OCI-LY7 (cell line): ENCODE measurements at regions not wholly inside any gene's neighbourhood (a gene's known extent, or its start where the extent isn't known, plus 50 kb on each side); places are given as distances from the start of the nearest gene placed in this dataset.

Experiments used
- BruUV-seq: library from RNA; stranded (reverse); fragments of 400-500 nt; replicated peaks from 2 replicates; lab custom pipeline; 2021; lab: Mats Ljungman, UMichigan
- CTCF ChIA-PET: fragments of 300-600 bp; sonication (Branson Sonifier 250); formaldehyde crosslinking; loops from one replicate; lab custom pipeline; 2022; ENCODE audit warnings: antibody characterized with exemption; ENCODE audit not compliant: unreplicated experiment; lab: Charles Lee
- POLR2A ChIA-PET: fragments of 300-600 bp; sonication (Branson Sonifier 250); formaldehyde crosslinking; loops from one replicate; lab custom pipeline; 2022; ENCODE audit warnings: antibody characterized with exemption; lab: Charles Lee
- DNase-seq: peaks from one replicate; pipeline ENCODE4 v3.0.0-alpha.2; 2015; ENCODE audit warnings: low spot score
- H2AFZ ChIP-seq: fragments of 200-600 bp; sonication (generic), shearing (Covaris generic); 2 replicates; pipeline ENCODE4 v1.6.1; 2014; ENCODE audit warnings: mild to moderate bottlenecking, antibody characterized with exemption, low read length, moderate library complexity
- H3K27ac ChIP-seq: fragments of 200-600 bp; sonication (generic); 2 replicates; pipeline ENCODE4 v1.5.1; 2014; ENCODE audit warnings: mixed run types, low read depth, mild to moderate bottlenecking, moderate library complexity, low read length, inconsistent platforms; ENCODE audit not compliant: poor library complexity, severe bottlenecking
- H3K36me3 ChIP-seq: fragments of 200-600 bp; sonication (generic); 2 replicates; pipeline ENCODE4 v1.6.1; 2014; ENCODE audit warnings: mild to moderate bottlenecking, antibody characterized with exemption, low read length, moderate library complexity, mixed read lengths; ENCODE audit not compliant: insufficient read depth
- H3K4me1 ChIP-seq: fragments of 200-600 bp; sonication (generic); 2 replicates; pipeline ENCODE4 v1.5.1; 2014; ENCODE audit warnings: mild to moderate bottlenecking, low read length; ENCODE audit not compliant: insufficient read depth, poor library complexity, severe bottlenecking
- H3K4me2 ChIP-seq: fragments of 200-600 bp; sonication (generic); 2 replicates; pipeline ENCODE4 v1.6.1; 2014; ENCODE audit warnings: mild to moderate bottlenecking, low read length
- H3K4me3 ChIP-seq: fragments of 200-600 bp; sonication (generic); 2 replicates; pipeline ENCODE4 v1.5.1; 2014; ENCODE audit warnings: mild to moderate bottlenecking, low read depth, low read length; ENCODE audit not compliant: poor library complexity, severe bottlenecking
- H3K79me2 ChIP-seq: fragments of 200-600 bp; sonication (generic); 2 replicates; pipeline ENCODE4 v1.6.1; 2016; ENCODE audit warnings: low read depth, mild to moderate bottlenecking, low read length, moderate library complexity, mixed read lengths; ENCODE audit not compliant: insufficient read depth
- H3K9me2 ChIP-seq: fragments of 200-600 bp; sonication (generic); 2 replicates; pipeline ENCODE4 v1.6.1; 2016; ENCODE audit warnings: mild to moderate bottlenecking, low read length, mixed read lengths; ENCODE audit not compliant: insufficient read depth
- H3K9me3 ChIP-seq: fragments of 200-600 bp; sonication (generic); 2 replicates; pipeline ENCODE4 v1.6.1; 2014; ENCODE audit warnings: mild to moderate bottlenecking, mixed run types, low read length, mixed read lengths
- H4K20me1 ChIP-seq: fragments of 200-600 bp; sonication (generic); 2 replicates; pipeline ENCODE4 v1.6.1; 2014; ENCODE audit warnings: mild to moderate bottlenecking, antibody characterized with exemption, low read length, moderate library complexity, mixed read lengths; ENCODE audit not compliant: insufficient read depth
- CTCF ChIP-seq: fragments of 200-600 bp; sonication (generic); conservative IDR thresholded peaks from 2 replicates; pipeline ENCODE4 v1.5.1; 2014; ENCODE audit warnings: mild to moderate bottlenecking, antibody characterized with exemption, low read length, moderate library complexity, mixed read lengths
- EZH2phosphoT487 ChIP-seq: fragments of 200-600 bp; sonication (generic); IDR thresholded peaks from 2 replicates; pipeline ENCODE4 v1.6.1; 2018; ENCODE audit warnings: low read depth, borderline replicate concordance, mild to moderate bottlenecking, mixed run types, antibody characterized with exemption, low read length, moderate library complexity, mixed read lengths
- intact Hi-C: fragments of 100-400 bp; cut with micrococcal nuclease; formaldehyde crosslinking; loops from one replicate; pipeline ENCODE4 v1.10.0; 2022; ENCODE audit not compliant: unreplicated experiment

DNA sequence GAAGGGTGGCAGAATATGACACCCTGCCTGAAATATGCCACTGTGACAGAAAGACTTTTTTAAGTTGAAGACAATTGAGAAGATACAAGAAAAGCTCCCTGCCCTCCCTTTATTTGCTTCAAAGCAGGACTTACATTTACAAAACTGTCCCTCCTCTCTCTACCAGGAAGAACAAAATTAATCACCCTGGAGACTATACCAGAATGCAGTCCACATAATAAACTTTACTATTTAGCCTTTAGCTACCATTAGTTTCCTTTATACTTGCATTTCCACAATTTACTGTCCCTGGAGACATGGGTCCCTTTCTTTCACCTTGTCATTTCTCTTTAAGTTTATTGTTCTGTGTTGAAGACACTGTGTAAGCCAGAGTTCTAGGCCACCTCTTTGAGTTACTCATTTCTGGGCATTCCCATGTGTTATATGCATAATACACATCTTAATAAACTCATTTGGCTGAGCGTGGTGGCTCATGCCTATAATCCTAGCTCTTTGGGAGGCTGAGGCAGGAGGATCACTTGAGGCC is 238.8 kb downstream of the RFC3 start:
- H3K9me3 ChIP-seq: no peaks in the 10 kb centered on the region
- no peaks in the 10 kb centered on the region for H4K20me1 ChIP-seq
- DNase-seq: no peak
- no peaks in the 10 kb centered on the region for H3K36me3 ChIP-seq
- no peaks in the 10 kb centered on the region for H3K9me2 ChIP-seq
- ChIA-PET CTCF (no interaction called here), POLR2A (interaction anchor here (0.6 to 1.7 kb wide), 9 partner anchors 13 to 932 kb away, joined by 3 to 11 read pairs (median 3); no protein-coding TSS in a partner anchor)
- no peak overlapping the region for H3K4me3 ChIP-seq
- intact Hi-C loops: no loop called here
- H2AFZ ChIP-seq: no peak overlapping the region
- TF ChIP-seq CTCF (no peak), EZH2phosphoT487 (no peak)
- BruUV-seq: no TSS peak
- H3K4me1 ChIP-seq: peaks cover 7% of the 10 kb centered on the region
- no peak overlapping the region for H3K4me2 ChIP-seq
- H3K79me2 ChIP-seq: no peaks in the 10 kb centered on the region
- H3K27ac ChIP-seq: no peak overlapping the region

GRCh38 chr13:34064456-34065205 is 246.7 kb downstream of the RFC3 start:
- no peaks in the 10 kb centered on the region for H4K20me1 ChIP-seq
- no peak overlapping the region for H2AFZ ChIP-seq
- H3K79me2 ChIP-seq: no peaks in the 10 kb centered on the region
- no peak overlapping the region for H3K4me2 ChIP-seq
- no peaks in the 10 kb centered on the region for H3K9me2 ChIP-seq
- intact Hi-C loops: no loop called here
- no peaks in the 10 kb centered on the region for H3K4me1 ChIP-seq
- CTCF ChIA-PET: no interaction called here
- H3K9me3 ChIP-seq: no peaks in the 10 kb centered on the region
- POLR2A ChIA-PET: interaction anchor here (0.9 kb wide), 1 partner anchor 26 kb away, joined by 4 read pairs; no protein-coding TSS in a partner anchor
- no peak overlapping the region for H3K4me3 ChIP-seq
- DNase-seq: no peak
- no peaks in the 10 kb centered on the region for H3K36me3 ChIP-seq
- BruUV-seq: no TSS peak
- no peak overlapping the region for H3K27ac ChIP-seq
- TF ChIP-seq CTCF (no peak), EZH2phosphoT487 (no peak)

DNA sequence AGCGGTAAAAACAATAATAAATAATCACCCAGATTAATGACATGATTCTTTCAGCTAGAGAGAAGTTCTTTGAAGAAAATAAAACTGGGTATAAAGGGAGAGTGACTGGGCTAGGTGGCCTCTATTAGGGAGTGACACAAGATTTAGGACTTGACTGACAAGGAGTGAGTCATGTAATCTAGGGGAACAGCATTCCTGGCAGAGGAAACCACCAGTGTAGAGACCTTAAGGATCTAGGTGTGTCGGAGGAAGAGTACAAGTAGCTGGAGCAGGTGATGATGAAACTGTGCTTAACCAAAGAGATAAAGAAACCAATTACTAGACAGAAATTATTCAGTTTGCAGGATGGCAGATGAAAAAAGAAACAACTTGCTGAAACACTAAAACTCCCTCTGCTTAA is 248.0 kb downstream of the RFC3 start:
- Histone ChIP-seq H2AFZ (no peak overlapping the region), H4K20me1 (no peaks in the 10 kb centered on the region), H3K9me3 (no peaks in the 10 kb centered on the region), H3K9me2 (no peaks in the 10 kb centered on the region), H3K36me3 (no peaks in the 10 kb centered on the region), H3K79me2 (no peaks in the 10 kb centered on the region), H3K4me2 (no peak overlapping the region), H3K4me3 (no peak overlapping the region), H3K4me1 (no peaks in the 10 kb centered on the region), H3K27ac (no peak overlapping the region)
- no peak for DNase-seq
- CTCF ChIA-PET: no interaction called here
- no TSS peak for BruUV-seq
- intact Hi-C loops: no loop called here
- POLR2A ChIA-PET: interaction anchor here (0.6 to 0.8 kb wide), 2 partner anchors 10 to 13 kb away, joined by 3 read pairs; no protein-coding TSS in a partner anchor
- no peak for TF ChIP-seq CTCF
- TF ChIP-seq EZH2phosphoT487: no peak
